Spinal cord (tissue), 9 donors: ENCODE measurements at regions not wholly inside any gene's neighbourhood (a gene's known extent, or its start where the extent isn't known, plus 50 kb on each side); places are given as distances from the start of the nearest gene placed in this dataset.

Experiments
- DNase-seq, 6 donors: peaks; one replicate each; pipeline versions ENCODE4 v3.0.0 to v3.0.0-alpha.2; 2013 to 2015; ENCODE audit warnings: low spot score in 6 of 6, low read depth in 4 of 6
- H3K27ac ChIP-seq: one replicate; pipeline ENCODE4 v1.5.1; 2013; ENCODE audit warnings: low read depth, low read length, control low read depth
- H3K27me3 ChIP-seq: one replicate; pipeline ENCODE4 v1.6.1; 2013; ENCODE audit warnings: low read length; ENCODE audit not compliant: control insufficient read depth, insufficient read depth
- H3K36me3 ChIP-seq: one replicate; pipeline ENCODE4 v1.6.1; 2013; ENCODE audit warnings: low read length; ENCODE audit not compliant: control insufficient read depth, insufficient read depth
- H3K4me1 ChIP-seq: one replicate; pipeline ENCODE4 v1.6.1; 2013; ENCODE audit warnings: low read length; ENCODE audit not compliant: control insufficient read depth, insufficient read depth
- H3K4me3 ChIP-seq: one replicate; pipeline ENCODE4 v1.5.1; 2013; ENCODE audit warnings: low read depth, low read length, control low read depth
- H3K9me3 ChIP-seq: one replicate; pipeline ENCODE4 v1.6.1; 2013; ENCODE audit warnings: low read length; ENCODE audit not compliant: control insufficient read depth, insufficient read depth
- WGBS: methylation state at CpG from one replicate; pipeline ENCODE4 v1.1.5; 2013; ENCODE audit warnings: missing lambda C conversion rate; ENCODE audit not compliant: insufficient coverage; 5-methylcytosine and 5-hydroxymethylcytosine counted together
- donor health status: healthy.

DNA sequence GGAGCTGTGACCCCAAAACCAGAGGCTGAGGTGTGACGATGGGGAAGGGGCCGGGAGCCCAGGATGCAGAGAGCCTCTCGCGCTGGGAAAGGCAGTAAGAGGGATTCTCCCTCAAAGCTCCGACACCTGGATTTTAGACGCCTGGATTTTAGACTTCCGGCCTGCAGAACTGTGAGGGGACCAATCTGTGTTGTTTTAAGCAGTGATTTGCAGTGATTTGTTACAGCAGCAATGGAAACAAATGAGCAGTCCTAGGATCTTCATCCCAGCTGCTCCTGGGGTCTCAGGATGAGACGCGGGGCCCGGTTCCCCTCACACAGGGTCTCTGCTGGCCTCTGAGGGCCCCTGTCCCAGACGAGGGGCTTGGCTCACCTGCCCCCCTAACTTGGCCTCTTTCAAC lies 365.5 kb downstream of the THBS2 start:
- WGBS: 93% methylated on average over 11 of the region's 11 CpGs
- no peak for DNase-seq
- H3K36me3 ChIP-seq: no peaks in the 10 kb centered on the region
- peaks cover 17% of the 10 kb centered on the region for H3K4me1 ChIP-seq
- H3K9me3 ChIP-seq: no peaks in the 10 kb centered on the region
- H3K27ac ChIP-seq: no peak overlapping the region
- H3K27me3 ChIP-seq: peaks cover 29% of the 10 kb centered on the region
- H3K4me3 ChIP-seq: no peak overlapping the region

DNA sequence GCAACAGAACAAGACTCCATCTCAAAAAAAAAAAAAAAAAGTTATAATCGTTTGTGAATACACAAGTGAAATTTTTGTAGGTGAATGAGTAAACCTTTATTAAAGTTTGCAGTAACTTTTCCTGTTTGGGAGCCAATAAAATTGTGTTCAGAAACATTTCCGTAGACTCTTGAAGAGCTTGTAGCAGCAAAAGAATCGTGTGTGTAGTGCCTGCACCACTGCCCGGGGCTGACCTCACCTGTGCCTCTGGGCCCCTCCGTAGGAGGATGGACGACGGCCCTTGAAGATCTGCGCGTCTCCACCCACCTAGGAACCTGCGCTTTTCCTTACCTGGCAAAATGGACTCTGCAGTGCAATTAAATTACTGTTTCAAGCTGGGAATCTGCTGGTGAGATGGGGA lies 366.0 kb downstream of the THBS2 start:
- no peak overlapping the region for H3K27ac ChIP-seq
- no peak overlapping the region for H3K4me3 ChIP-seq
- peaks cover 29% of the 10 kb centered on the region for H3K27me3 ChIP-seq
- WGBS: 97% methylated on average over 9 of the region's 10 CpGs
- no peak for DNase-seq
- peaks cover 17% of the 10 kb centered on the region for H3K4me1 ChIP-seq
- H3K36me3 ChIP-seq: no peaks in the 10 kb centered on the region
- no peaks in the 10 kb centered on the region for H3K9me3 ChIP-seq

DNA sequence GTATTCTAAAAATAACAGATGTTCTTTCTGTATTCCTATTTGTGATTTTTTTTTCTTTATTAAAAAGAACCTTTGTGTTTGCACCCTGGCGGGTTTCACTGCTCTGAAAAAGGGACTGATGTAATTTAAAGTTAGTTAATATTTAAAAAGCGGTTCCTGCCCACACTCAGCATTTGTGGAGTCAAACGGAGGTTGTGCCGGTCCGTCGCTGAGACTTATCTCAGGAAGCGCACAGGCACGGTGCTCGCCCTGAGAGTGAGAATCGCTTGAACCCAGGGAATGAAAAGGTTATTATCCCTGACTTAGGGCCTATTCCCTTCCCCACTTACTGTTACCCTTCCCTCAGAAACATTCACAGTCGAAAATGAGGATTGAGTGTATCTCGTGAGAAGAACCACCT lies 366.7 kb downstream of the THBS2 start:
- H3K27me3 ChIP-seq: peaks cover 29% of the 10 kb centered on the region
- H3K4me3 ChIP-seq: no peak overlapping the region
- H3K4me1 ChIP-seq: peaks cover 17% of the 10 kb centered on the region
- H3K36me3 ChIP-seq: no peaks in the 10 kb centered on the region
- 100% methylated on average over 2 of the region's 12 CpGs for WGBS
- no peaks in the 10 kb centered on the region for H3K9me3 ChIP-seq
- no peak overlapping the region for H3K27ac ChIP-seq
- DNase-seq: no peak

DNA sequence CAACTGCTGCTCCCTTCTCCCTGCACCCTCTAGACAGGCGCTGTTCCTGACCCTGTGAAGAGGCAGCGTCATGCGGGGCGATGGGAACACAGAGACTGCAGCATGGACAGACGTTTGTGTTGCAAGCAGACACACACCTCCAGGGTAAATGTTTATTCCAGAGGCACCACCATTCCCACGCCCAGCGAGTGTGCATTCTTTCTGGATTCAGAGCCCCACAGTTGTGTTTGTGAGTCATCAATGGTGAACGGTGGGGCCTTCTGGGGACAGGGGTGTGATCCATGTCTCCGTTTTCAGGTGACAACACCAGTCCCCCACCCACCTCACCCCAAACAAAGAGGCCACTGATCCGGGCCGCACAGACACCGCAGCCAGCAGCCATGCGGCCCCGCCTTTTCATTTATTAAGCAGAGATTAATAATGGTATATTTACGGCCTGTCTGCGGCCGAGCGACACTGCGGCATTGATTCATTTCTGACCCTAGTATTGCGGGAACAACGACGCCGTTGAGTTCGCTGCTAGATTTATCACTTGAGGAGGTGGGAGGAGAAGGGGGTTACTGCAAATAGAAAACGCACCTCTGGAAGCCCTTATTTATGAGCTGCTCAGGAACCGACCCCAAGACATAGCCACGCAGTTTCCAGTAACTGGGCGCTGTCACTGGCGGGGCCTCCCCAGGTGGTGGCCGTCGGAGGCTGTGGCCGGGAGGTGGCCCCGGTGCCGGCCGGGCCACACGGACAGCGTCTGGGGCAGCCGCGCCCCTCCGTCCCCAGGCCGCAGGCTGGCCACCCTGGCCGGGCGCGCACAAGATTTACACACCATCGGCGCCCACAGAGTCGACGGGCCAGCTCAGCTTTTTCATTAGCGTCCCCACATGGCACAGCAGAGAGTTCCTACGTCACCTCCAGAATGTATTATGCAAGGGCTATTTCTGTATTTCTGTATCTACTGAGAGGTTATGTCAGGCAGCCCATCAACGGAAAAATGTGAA lies 367.6 kb downstream of the THBS2 start:
- Histone ChIP-seq H3K4me3 (no peak overlapping the region), H3K4me1 (peaks cover 17% of the 10 kb centered on the region), H3K27me3 (peaks cover 29% of the 10 kb centered on the region), H3K9me3 (no peaks in the 10 kb centered on the region), H3K27ac (no peak overlapping the region), H3K36me3 (no peaks in the 10 kb centered on the region)
- DNase-seq: peak in 1 of 6 donors; percentile 28
- WGBS: 56% methylated on average over 28 of the region's 51 CpGs

DNA sequence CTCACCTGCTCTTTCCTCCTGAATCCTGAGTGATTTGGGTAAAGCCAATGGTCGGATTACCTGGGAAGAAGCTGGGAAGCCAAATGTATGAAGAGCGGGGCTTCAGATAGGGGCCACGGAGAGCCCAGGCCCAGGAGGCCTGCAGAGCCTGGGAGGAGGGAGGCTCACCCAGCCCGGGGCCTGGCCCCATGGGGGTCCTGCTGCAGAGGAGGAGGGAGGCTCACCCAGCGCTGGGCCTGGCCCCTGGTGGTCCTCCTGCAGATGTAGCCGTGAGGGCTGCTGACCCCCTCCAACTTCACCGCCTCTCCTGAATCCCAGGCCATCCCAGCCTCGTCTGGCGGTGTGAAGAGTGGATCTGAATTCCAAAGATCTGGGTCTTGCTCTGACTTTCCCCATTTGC lies 368.4 kb downstream of the THBS2 start:
- Histone ChIP-seq H3K9me3 (no peaks in the 10 kb centered on the region), H3K36me3 (no peaks in the 10 kb centered on the region), H3K4me1 (peaks cover 17% of the 10 kb centered on the region), H3K27ac (no peak overlapping the region), H3K27me3 (peaks cover 29% of the 10 kb centered on the region), H3K4me3 (no peak overlapping the region)
- 97% methylated on average over 3 of the region's 9 CpGs for WGBS
- DNase-seq: no peak

DNA sequence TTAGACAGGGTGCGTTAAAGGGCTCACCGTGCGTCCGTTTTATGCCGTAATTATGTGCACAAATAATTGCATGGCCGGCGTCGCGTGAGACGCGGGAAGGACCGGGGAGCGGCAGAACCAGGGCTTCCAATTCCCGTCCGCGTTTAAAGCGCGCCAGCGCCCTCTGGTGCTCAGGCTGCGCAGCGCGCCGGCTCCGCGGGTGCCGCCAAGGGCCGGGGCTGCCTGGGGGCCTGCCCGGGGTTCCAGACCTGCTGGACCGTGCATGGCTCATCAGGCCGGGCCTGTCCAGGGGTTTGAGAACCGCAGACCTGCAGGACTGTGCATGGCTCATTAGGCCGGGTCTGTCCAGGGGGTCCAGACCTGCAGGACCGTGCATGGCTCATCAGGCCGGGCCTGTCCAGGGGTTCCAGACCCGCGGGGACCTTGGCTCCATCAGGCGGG lies 369.0 kb downstream of the THBS2 start:
- Histone ChIP-seq H3K4me1 (peaks cover 17% of the 10 kb centered on the region), H3K36me3 (no peaks in the 10 kb centered on the region), H3K27ac (no peak overlapping the region), H3K9me3 (no peaks in the 10 kb centered on the region), H3K27me3 (peaks cover 29% of the 10 kb centered on the region), H3K4me3 (peak overlapping the region; percentile 9)
- 12% methylated on average over 34 of the region's 37 CpGs for WGBS
- DNase-seq: peak in 3 of 6 donors; percentile 38 to 78 (median 72)

DNA sequence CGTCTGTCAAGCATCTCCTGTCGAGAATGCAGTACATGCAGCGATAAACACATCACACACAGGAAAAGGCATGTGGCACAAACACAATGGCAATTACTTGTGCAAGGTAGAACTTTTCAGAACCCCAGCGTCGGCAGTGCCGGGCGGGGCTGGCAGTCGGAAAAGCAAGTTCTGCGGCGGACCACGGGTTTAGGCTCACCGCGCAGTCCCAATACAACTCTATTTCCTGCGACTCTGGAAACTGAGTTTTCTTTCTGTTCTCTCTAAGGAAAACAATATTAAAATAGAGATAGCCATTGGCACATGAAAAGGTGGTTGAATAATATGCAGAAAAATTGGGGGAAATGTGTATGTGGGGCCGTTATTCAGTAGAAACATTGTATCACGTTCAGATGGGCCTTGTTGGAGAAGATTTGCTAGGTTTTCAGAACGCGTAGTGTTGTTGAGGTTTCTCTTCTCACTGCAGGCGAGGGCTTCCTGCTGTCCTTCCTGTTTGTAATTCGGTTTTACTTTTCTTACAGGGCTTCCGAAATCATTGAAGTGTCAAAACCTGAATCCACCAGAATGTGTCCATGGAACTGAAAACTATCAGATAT lies 369.5 kb downstream of the THBS2 start:
- no peak overlapping the region for H3K27ac ChIP-seq
- H3K9me3 ChIP-seq: no peaks in the 10 kb centered on the region
- peaks cover 17% of the 10 kb centered on the region for H3K4me1 ChIP-seq
- peaks cover 29% of the 10 kb centered on the region for H3K27me3 ChIP-seq
- 80% methylated on average over 17 of the region's 21 CpGs for WGBS
- H3K4me3 ChIP-seq: peak overlapping the region; percentile 9
- DNase-seq: no peak
- no peaks in the 10 kb centered on the region for H3K36me3 ChIP-seq

DNA sequence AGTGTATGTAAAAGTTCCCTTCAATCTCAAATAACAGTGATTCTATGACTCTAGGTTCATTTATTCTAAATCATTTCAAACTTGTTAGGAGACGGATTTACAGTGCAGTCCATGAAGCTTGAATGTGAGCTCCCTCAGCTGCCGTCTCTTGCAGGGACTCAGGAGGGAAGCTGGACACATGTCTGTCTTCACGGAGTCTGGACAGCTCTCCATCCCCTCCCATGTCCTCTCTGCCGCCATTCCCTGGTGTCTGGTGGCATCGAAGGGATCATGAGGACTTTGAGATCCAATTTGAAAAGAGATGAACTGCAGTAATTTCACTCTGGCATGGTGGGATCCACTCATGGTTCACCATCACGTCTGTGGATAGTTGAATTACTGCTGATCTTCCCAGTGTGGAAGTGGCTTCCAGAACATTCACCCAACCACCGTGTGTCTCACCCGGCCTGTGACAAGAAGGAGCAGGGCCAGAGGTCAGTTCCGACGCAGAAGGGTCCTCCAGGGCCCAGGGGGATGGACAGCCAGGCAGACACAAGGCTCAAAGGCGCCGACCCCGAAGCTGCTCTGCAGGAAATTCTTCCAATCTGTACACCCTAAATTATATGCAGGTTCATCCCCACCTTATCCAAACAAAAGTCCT lies 370.1 kb downstream of the THBS2 start:
- Histone ChIP-seq H3K9me3 (no peaks in the 10 kb centered on the region), H3K36me3 (no peaks in the 10 kb centered on the region), H3K4me3 (no peak overlapping the region), H3K4me1 (peaks cover 17% of the 10 kb centered on the region), H3K27ac (no peak overlapping the region), H3K27me3 (peaks cover 29% of the 10 kb centered on the region)
- DNase-seq: no peak
- WGBS: 91% methylated on average over 10 of the region's 13 CpGs

DNA sequence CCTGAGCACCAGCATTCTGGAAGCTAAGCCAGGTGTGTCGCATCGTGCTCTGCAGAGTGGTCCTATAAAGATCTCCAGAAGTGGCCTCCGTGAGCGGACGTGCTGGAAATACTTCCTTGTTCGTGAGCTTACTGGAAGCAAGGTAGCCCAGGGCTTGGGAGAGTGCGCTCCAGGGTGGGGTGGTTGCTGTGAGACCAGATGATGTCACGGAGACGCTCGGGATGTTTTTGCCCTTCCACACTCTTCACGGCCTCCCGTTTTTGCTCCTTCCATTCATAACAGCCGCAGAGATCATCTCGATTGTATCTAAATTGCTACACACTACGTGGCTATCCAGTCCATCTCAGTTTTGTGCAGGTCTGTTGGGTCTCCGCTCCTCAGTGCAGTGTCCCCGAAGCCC lies 373.4 kb downstream of the THBS2 start:
- H3K36me3 ChIP-seq: no peaks in the 10 kb centered on the region
- no peak overlapping the region for H3K4me3 ChIP-seq
- H3K27ac ChIP-seq: no peak overlapping the region
- H3K27me3 ChIP-seq: peaks cover 16% of the 10 kb centered on the region
- 84% methylated on average over 16 of the region's 17 CpGs for WGBS
- DNase-seq: no peak
- H3K4me1 ChIP-seq: peaks cover 16% of the 10 kb centered on the region
- no peaks in the 10 kb centered on the region for H3K9me3 ChIP-seq
